Epithelial cell of prostate (primary cell): ENCODE measurements at regions not wholly inside any gene's neighbourhood (a gene's known extent, or its start where the extent isn't known, plus 50 kb on each side); places are given as distances from the start of the nearest gene placed in this dataset.
"Not testable (repeated sequence)": the region's sequence is repeated elsewhere in the genome, so short reads cannot be mapped to it uniquely, and the experiment has no call there.

Experiments used
- DNase-seq: peaks from one replicate; pipeline ENCODE4 v3.0.0-alpha.2; 2011; ENCODE audit warnings: low read depth, low spot score
- H3K27ac ChIP-seq: fragments of 450-650 bp; 2 replicates; pipeline ENCODE4 v1.5.1; 2017; ENCODE audit warnings: mild to moderate bottlenecking

DNA sequence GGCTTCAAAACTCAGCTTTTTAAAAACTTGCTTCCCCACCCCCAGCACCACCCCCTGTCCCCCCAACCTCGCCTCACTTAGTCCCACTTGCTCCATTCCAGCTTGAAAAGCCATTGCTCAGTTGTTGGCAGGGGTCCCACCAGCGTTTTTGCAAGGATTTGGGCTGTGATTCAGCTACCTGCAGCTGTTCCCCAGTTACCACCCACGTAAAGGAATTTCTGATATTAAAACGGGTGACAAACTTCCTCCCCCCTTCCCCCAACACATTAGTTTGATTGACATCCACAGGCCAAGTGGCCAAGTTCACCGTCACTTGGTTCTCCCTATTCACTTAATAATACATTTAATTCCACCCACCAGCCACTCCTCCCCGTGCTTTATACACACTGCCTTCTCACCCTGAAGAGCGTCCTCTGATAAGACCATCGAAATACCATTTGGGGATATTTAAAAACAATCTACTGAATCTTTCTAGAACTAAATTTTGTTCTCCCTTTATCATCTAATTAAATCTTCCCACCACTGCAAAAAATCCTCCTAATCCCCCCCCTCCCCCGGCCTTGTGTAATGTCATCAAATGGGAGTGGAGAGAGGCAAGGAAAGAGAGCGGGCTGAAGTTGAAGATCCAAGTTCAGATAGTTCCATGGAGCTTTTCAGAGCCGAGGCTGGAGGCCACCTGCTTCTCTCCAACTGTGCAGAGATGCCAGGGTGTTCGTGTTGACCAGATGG lies 55.1 kb downstream of the SOX9 start:
- DNase-seq, result no peak
- H3K27ac ChIP-seq, result no peak overlapping the region

DNA sequence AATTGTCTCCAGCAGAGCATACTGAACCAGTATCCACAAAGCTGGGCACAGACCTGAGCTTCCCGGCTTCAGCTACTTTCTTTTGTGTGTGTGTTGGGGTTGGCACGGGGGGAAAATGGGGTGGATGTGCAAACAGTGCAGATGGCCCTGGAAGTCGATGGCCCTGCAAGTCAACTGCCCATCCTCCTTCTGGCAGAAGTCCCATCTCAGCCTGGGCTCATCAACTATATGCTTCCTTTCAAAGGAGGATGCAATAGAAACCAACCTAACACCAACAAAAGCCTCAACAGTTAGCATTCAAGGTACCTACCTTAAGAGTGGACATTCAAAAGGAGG lies 55.7 kb downstream of the SOX9 start:
- no peak for DNase-seq
- no peak overlapping the region for H3K27ac ChIP-seq

DNA sequence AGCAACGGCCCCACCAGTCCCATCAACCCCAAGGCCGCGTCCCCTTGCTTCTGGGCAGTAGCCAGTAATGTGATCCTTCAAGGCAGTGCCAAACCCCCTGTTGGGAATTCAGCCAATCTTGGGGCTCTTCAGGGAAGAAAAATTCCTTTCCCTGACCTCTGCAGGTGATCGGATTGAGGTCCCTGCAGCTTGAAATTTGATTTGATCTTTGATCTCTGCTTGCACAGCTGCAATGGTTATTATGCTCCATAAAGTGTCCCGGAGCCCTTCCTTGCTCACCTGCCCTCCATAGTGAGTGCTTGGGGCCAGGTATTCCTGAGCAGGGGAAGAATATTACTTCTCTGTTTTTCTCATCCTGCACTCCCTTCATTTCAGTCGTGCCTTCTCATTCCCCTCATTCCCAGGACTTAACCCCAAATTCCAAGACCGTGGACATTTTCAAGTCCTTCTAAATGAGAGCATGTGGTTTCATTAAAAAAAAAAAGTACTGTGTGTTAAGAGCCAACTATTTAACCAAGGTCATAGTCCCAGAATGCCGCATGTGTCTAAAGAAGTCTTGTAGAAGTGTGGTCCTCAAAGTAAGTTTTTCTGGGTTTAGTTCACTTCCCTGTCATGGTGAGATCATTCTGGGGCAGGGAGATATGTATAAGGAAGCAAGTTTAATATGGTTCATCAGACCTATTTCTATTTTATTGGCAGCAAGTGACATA lies 56.3 kb downstream of the SOX9 start:
- DNase-seq, result no peak
- no peak overlapping the region for H3K27ac ChIP-seq

- no peak overlapping the region for H3K27ac ChIP-seq
Measured at GRCh38 chr17:72177738-72178137, 56.9 kb downstream of the SOX9 start.

DNA sequence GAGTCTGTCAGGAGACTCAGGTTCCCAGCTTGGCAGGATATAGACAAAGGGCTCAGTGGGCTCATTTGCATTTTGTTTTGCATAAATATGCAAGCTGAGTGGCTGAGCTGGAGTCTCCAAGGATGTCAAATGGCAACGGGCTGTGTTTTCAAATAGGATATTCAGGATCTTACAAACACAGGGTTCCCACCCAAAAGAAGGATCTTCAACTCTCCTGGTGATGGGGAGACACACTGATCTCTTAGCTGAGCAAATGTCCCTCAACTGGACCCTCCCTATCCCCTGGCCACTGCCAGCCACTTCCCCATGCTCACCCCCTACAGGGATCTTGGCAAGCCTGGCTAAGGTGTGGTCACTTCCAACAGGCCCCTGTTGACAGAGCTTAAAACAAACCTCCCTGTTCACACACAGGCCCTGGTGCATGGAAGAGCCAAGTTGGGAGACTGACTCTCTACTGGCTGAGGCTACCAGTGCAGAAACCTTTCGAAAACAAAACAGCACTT lies 61.6 kb downstream of the SOX9 start:
- no peak overlapping the region for H3K27ac ChIP-seq
- no peak for DNase-seq

More at GRCh38 chr17:72177738-72178137, 56.9 kb downstream of the SOX9 start:
- DNase-seq, result no peak

DNA sequence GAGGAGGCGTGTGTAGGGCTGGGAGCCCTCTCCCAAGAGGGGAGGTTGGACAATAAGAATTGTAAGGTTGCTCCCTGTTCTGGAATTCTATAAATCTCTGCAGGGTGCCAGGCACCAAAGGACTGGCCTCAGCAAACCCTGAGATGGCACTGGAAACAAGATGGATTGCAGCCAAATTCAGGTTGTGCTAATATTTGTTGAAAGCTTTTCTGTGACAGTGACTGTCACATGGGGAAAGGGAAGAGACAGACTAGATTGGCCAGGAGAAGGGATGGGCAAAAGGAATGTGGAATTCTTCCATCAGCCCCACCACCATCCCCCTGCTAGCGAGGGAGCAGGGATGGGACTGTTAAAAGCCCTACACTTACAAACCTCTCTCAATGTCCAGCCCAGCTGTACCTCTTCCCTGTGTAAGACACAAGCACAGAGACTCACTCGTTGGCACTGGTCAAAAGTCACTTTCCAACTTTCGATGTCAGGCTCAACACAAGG lies 62.4 kb downstream of the SOX9 start:
- no peak for DNase-seq
- H3K27ac ChIP-seq, result no peak overlapping the region

DNA sequence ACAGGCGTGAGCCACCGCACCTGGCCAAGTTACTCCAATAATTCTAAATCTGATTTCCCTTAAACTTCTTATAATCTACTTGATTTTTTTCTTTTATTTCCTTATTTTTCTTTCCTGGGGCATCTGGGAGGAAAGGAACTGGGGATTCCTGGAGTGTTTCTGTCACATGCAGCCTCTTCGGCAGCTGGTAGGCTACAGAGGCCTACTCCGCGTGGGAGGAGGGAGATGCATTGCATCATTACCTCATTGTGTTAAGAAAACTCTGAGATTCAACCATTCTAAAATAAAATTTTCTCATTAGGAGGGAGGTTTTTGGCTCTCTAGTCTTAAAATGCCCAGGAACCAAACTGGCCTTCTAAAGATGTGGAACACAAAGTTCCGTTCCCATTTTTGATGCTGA lies 64.0 kb downstream of the SOX9 start:
- no peak for DNase-seq
- H3K27ac ChIP-seq, result no peak overlapping the region

- no peak overlapping the region for H3K27ac ChIP-seq
- DNase-seq, result no peak
Measured at GRCh38 chr17:72185564-72185963, 64.7 kb downstream of the SOX9 start.

DNA sequence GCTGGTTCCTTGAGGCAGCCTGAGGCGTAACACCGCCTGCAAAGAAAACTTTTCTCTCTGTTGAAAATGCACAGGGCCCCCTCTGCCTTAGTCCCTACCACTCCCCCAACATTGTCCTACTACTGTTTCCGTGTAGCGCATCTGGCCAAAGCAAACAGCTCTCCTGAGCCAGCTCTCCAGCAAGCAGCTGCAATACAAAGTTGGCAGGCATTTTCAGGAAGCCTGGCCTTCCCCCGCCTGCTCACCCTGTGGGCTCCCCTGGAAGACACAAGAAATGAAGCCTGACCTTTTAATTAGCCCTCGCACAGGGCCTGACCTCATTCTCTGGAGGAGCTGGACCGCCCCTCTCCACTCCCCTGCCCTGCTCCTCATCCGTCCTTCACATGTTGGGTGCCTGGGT lies 66.7 kb downstream of the SOX9 start:
- no peak overlapping the region for H3K27ac ChIP-seq
- no peak for DNase-seq

DNA sequence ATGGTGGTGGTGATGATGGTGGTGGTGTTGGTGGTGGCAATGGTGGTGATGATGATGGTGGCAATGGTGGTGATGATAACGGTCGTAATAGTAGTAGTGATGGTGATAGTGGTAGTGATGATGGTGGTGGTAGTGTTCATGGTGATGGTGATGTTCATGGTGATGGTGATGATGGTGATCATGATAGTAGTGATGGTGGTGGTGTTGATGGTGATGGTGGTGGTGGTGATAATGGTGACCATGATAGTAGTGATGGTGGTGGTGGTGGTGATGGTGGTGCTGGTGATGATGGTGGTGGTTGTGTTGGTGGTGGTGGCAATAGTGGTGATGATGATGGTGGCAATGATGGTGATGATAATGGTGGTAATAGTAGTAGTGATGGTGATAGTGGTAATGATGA lies 68.0 kb downstream of the SOX9 start:
- DNase-seq, result no peak
- H3K27ac ChIP-seq, result no peak overlapping the region

DNA sequence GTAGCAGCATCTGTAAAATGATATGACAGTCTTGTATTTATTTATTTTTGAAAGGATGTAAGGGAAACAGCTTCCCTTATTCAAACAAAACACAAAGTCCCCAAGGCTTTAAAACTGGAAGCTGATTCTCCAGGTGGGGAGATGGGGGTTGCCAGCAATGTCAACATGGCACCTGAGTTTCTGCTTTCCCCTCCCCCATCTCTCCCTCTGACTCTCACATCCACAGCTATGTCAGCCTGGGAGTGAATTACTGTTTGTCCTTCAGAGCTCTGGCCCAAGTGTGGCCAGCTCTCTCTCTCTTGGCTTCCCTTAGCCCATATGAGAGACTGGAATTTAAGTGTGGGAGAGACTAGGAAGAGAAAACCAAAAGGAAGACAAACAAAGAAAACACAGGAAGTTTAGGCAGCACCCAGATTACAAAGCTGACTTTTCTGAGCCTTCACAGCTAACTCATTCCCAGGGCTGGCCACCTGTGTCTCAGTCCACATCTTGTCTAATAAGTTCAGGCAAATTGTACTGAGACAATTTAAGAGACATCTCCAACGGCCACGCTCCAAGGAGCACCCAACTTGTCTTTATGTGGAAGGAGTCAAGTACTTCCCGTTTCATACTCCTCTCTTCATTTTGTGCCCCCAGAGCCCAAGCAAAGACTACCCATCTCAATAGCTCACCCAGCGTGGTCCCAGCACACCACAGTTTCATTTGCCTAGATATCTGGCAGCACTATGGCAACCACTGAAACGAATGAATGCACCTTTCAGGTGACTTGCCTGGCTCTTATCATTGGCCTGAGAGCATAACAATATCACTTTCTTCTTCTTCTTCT lies 69.2 kb downstream of the SOX9 start:
- H3K27ac ChIP-seq, result no peak overlapping the region
- DNase-seq, result no peak

- DNase-seq, result no peak
- H3K27ac ChIP-seq, result no peak overlapping the region
Measured at GRCh38 chr17:72191356-72191755, 70.5 kb downstream of the SOX9 start.

DNA sequence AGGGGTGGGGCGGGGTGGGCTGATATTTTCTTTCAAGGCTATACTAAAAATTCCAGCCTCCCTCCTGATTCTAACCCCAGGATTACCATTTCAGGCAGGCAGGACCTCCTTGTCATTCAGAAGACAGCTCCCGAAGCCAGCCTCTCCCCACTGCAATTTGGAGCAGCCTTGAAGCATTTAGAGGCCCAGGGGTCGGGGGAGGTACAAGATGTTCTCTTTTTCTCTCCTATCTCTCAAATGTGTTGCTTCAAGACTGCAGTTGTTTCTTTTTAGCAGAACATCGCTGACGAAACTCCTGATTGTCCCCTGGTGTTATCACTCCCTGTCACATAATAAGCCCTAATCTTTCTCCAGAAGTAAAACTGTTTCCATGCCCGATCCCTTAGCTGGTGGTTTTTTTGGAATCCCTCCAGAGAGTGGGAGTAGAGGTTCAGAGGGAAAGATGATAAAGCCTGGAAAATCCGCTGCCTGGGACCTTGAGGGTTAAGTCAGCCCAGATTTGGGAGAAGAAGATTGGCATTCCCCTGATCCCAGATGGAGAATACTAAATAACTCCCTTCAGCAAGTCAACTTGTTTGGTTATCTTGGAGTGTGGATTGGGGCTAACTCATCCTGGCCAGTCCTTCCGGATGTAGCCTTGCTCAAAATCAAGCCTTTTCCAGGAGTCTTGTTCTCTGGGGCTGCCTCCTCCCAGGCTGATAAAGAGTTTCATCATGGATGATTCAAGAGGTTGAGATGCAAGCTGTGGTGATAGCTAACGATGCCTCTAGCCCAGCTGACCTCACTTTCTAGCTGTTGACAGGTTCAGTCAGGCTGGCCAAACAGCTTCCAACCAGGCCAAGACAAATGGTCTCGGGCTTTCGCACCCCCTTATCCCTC lies 71.3 kb downstream of the SOX9 start:
- DNase-seq, result peak; percentile 22
- no peak overlapping the region for H3K27ac ChIP-seq

DNA sequence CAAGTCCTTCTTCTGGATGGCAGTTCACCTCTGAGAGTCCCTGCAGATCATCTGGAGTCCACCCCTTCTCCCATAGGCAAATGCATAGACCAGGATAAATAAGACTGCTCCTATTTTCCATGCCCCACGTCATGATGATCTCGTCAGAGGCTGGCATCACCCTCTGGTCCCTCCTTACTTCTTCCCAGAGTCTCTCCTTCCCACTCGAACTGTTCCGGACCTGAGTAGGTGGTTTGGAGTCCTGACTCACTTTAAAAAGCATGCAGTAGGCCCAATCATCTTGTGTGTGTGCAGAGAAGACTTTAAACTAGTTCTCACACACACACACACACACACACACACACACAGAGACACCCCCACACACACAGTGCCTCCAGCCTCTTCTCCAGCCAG lies 72.0 kb downstream of the SOX9 start:
- DNase-seq, result no peak
- H3K27ac ChIP-seq, result no peak overlapping the region

GRCh38 chr17:72193391-72194106 lies 72.7 kb downstream of the SOX9 start:
- DNase-seq, result no peak
- H3K27ac ChIP-seq, result no peak overlapping the region

GRCh38 chr17:72194107-72194440 lies 73.3 kb downstream of the SOX9 start:
- H3K27ac ChIP-seq, result not testable (repeated sequence)

GRCh38 chr17:72199256-72199655 lies 78.4 kb downstream of the SOX9 start:
- H3K27ac ChIP-seq, result no peak overlapping the region
- no peak for DNase-seq

More at GRCh38 chr17:72194107-72194440, 73.3 kb downstream of the SOX9 start:
- not testable (repeated sequence) for DNase-seq

- DNase-seq, result no peak
- no peak overlapping the region for H3K27ac ChIP-seq
Measured at GRCh38 chr17:72204742-72205141, 83.9 kb downstream of the SOX9 start.

GRCh38 chr17:72205357-72205756 lies 84.5 kb downstream of the SOX9 start:
- H3K27ac ChIP-seq, result no peak overlapping the region
- DNase-seq, result no peak
